ENCODE measurements at regions not wholly inside any gene's neighbourhood (a gene's known extent, or its start where the extent isn't known, plus 50 kb on each side); places are given as distances from the start of the nearest gene placed in this dataset.

DNA sequence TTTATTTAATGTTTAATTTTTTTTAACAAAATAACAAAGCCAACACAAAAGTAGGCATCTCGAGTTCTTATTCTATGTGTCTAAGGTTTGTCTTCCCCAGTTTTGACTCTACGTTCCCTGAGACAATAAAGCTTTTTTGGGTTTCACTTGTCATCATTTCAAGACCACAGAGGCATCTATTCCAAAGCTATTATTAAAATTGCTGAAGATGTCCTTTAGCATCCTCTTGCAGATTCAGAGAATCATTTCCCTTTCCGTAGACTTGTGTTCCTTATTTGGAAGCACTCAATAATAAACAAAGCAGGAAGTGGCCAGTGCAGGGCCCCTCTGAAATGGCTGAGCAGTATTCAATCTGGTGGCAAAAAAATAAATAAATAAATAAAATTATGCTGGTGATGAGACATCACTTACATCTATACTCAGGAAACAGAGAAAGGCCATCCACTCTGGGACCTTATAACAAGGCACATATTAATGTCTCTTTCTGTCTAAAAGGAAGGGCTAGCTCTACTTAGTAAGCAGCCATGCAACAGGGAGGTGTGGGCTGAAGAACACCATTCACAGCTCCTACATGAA lies 362.3 kb downstream of the WDR72 start:
- no peak for DNase-seq

DNA sequence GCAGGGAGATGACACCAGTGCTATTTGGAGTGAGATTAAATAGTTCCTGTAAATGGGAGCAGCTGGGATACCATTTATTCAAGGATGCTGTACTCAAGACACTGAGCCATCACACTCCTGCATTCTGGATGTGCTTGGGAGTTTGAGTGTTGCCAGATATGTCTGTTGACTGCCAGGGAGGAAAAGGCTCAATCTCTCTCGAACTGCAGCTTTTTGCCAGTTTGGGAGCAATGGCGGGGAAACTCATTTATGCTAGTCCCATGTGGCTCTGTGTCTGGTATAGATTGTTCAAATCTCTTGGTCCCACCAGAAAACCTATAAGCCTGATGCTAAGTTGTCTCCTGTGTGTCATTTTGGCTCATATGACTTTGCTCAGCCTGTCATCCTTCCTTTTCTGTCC lies 363.6 kb downstream of the WDR72 start:
- DNase-seq, result no peak

DNA sequence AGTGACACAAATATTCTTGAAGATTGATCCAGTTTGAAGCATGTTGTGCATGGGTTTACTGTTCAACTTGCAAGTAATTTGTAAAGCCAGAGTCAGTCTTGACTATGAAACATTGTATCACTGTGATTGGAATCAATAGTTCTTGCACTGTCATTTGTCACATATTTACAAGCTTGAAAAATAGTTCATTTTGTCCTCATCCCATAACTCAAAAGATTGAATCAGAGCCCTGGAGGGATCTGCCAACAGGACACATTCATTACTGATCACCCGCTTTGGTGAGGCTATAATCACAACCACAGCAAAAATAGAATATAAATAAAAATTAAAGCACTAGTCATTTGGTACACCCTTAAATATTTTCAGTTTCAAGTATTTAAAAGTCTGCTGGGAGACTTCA lies 368.9 kb downstream of the WDR72 start:
- no peak for DNase-seq

DNA sequence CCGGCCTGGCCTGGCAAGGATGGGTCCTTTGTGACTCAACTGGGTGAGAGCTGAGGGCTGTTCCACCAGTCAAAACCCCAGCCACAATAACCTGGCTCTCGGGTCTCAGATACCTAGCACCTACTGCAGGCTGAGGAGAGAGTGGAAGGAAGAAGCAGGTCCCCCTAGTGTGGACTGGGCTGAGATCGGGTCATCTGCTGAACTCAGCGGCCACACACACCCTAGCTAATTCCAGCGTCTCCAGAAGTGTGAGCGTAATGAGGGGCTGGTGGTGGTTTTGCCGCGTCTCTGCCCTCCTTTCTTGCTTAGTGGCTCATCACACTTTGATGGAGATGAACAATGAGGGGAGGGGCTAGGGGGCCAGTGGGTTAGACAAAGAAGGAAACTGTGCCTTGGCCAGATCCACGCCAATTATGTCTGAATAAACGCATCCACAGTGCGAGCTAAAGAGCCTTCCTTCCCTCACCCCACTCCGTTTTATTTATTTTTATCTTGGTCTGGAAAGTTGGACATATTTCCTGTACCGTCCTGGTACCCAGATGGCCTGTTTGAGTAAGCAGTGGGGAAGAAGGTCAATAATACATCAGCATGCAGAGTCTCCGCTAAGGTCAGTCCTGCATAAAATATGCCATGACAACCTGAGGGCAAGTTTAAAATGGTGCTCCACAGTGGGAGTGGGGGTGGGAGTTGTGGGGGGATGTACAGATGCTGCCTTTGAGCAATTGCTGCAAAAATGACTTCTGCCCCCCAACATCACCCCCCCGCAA lies 370.0 kb downstream of the WDR72 start:
- DNase-seq, result no peak

DNA sequence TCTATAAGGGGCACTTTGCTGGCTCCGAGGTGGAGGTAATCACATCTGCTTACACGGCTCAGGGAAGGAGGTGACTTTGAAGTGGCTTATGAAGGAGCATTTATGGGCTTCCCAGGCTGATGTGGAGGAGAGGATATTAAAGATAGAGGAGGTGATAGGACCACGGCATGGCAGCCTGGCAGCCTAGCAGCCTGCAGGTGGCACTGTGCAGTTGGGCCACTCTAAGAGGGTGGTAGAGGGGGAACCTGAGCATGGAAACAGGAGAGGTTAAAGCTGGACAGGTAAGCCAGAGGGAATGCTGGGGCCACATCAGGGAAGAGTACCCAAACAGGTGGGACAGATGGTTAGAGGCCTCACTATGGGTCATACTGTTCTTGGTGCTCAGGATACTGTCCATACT lies 375.0 kb downstream of the WDR72 start:
- DNase-seq, result no peak

DNA sequence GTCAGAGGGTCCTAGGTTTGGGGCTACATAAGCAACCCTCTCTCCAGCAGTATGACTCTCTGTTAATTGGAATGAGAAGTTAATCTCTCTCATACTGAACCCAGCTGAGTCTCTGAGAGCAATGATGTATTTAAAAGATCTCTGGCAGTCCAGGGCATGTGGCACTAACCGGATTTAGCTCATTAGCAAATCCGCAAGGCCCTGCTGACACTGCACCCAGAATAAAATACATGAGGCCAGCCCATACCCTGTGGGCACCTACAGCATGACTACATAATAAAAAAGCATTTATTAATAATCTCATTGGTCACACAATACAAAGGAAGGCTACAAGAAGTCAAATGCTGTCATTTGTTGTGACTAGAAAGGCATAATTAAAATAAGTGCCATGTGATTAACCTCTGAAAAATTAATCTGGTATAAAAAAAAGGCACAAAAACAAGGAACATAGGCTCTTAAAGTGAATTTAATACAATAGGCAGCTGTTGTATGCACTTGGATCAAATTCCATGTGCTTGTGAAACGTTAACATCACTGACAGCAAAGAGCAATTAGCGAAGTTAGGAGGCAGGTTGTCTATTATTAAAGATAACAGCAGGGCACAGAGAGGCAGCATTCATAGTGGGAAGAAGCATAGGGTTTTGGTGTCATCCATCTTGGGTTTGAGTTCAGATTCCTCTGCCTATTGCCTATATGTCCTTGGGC lies 381.2 kb downstream of the WDR72 start:
- DNase-seq, result no peak

DNA sequence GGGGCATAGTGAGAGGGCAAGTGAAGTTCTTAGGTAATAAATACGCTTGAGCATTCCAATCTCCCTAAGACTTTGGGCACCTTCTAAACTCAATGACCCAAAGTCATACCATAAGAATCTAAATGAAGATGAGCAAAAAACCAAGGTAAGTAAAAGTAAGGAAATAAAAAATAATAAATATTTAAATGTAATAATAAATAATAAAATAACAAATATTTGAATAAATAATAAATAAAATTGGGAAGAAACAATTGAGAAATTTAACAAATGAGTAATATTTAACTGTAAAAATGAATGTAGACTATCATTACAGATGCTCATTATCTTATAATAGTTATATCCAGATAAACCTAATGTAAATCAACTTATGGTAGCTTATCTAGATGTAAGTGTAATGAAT lies 391.7 kb downstream of the WDR72 start:
- DNase-seq, result no peak

DNA sequence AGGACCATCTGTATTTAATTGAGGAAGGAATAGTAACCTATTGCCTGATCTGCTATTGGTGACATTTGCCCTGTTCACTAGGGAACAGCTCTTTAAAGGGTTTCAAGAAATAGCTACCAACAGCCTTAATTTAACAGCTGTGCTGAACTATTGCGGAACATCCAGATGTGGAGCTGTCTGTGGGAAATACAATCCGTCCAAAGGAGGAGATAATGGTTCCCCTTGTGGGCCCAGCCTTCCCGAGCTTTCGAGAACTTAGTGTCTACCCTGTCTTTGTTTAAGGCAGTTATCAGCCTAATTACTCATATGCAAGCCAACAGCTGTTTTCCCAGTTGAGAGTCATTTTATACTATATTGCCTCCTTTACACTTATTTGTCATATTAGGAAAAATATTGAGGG lies 398.6 kb downstream of the WDR72 start:
- DNase-seq, result no peak

DNA sequence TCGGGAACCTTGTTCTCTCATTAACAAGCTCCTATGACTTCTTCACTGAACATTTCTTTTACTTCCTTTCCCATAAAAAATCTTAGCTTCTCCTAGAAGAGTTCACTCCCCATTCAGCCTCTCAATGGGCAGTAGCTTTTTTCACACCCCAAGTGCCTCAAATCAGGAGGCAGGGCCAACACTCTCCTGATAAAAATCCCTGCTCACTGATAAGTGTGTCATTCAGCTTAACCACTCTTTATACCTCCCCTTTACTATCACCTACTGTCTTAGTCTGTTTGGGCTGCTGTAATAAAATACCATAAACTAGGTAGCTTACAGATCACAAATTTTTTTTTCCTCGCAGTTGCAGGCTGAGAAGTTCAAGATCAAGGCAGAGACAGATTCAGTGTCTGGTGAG lies 400.4 kb downstream of the WDR72 start:
- no peak for DNase-seq

DNA sequence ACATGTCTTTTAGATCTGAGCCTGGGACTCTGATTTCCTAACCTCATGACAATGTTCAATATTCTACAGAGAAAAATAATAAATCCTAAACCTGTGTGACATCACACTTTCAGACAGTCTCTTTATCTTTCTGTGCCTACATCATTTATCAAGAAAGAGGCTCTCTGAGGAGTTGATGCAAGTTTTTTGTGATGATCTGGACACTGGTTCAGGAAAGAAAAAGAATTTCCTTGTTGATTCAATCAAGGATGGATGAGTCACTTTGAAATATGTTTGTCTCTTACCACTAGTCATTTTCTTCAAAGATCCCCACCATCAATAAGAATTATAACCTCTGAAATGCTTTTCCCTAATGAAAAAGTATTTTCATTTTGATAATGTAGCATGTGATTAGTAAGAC lies 404.6 kb downstream of the WDR72 start:
- no peak for DNase-seq

DNA sequence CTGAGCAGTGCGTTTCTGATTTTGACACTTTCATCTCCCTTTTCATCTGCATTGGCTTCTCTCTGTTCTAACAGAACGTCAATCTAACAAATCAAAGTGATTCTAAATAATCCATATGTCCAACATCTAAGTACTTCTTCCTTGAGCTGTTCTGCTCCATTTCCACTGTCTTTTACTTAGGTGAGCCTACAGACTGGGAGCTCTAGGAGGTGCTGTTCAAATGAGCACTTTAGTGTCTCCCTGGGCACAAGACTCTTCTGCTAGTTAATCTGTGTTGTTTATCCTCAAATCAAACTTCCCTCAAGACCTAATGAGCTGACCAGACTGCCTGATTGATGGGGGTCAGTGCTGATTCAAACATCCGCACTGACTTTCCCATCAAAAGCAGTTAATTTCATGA lies 408.1 kb downstream of the WDR72 start:
- DNase-seq, result no peak

DNA sequence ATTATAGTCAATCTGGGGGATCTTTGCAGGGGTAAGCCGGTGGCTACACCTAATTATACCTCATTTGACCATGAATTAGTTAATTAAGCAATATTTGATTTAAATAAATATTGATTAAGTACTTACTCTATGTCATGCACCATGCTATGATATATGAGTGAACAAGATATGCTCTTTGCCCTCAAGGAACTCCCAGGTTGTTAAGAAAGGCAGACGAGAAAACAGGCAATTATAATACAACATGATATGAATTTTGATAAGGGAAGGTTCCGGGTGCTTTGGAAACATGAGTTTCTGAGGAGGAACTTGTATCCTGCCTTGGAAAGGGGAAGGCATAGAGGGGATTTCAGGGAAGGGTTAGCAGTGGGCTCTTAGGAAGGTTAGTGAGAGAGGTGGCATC lies 412.9 kb downstream of the WDR72 start:
- DNase-seq, result no peak

DNA sequence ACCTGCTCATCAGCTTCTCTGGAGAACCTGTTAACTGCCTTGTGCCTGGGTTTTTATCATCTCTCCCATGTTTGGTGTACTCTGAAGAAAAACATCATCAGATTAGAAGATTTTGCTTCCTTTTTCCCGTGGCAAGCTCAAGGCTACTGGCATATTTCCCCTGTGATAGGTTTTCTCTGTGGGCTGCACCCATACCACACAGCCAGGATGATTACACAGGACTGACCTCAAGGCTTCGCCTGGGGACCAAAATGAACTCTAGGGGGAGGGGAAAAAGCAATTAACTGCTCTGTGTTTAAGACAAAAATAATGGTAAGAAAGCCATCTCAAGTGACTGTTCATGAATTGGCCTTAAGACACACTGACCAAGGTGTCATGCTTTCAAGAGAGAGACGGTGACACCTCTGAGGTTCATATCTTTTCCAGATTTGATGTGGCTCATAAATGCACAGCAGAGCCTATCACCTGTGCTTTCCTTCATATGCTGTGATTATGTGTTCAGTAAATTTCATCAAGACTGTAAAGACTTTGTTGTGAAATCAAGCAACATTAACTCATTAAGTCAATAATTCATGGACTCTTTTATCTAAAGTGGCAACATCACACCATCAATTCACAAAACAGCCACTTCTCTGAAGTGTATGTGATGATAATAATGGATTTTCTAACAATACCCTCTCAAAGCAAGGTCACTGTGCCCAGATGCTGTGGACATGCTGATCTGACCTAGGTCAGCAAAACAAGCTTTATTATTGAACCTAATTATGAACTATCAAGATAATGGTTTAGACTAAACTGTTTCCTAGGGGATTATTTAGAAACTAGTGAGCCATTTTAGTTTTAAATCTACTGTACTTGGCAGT lies 427.9 kb downstream of the WDR72 start:
- DNase-seq, result no peak

DNA sequence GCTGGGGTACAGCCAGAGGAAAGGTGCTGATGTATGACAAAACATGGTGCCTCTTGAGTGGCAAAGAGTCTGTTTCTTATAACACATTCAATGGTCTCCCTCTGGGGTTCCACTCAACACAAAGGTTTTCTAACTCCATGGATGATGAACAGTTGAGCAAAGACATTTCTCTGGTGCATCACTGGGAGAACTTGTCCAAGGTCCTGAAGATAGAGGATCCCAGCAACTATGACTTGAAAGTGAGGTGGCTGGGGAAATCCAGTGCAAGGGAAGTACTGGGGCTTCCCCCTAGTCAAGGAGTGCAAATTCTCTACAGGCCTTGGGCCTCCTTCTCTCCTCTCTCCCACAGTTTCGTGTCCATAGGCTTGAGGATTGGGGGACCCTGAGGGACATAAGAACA lies 431.1 kb downstream of the WDR72 start:
- no peak for DNase-seq

DNA sequence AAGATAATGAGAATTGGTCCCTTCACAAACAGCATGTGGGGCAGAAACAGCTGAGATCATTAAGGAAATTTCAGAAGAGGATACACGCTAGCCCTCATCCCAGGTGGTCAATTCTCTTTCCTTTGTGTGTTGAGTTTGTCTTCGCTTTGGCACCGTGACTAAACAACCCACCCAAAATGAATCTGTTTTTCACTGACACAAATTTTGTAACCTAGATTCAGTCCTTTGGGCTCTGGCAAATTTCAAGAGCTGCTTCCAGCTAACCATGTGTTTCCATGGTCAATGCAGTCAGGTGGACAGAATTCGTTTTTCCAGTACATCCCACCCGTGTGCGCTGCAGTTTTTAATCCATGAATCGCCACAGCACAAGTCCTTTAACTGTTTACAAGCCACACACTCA lies 435.4 kb downstream of the WDR72 start:
- DNase-seq, result no peak

DNA sequence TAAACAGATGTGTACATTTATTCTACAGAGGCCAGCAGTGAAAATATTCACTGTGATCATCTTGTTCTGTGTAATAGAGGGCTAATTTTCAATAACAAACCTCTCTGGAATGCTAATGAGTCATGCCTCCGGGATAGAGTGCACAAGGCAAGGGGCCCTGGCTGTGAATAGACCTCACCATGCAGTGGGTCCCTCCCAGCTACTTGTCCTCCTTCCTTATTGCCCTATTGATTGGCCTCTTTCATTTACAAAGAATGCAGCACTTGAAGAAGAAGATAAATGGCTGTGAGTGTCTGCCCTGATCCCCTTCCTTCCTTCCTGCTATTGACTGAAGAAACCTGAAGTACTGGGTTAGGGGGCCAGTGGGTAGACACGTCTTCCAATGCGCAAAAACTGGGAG lies 436.3 kb downstream of the WDR72 start:
- no peak for DNase-seq

DNA sequence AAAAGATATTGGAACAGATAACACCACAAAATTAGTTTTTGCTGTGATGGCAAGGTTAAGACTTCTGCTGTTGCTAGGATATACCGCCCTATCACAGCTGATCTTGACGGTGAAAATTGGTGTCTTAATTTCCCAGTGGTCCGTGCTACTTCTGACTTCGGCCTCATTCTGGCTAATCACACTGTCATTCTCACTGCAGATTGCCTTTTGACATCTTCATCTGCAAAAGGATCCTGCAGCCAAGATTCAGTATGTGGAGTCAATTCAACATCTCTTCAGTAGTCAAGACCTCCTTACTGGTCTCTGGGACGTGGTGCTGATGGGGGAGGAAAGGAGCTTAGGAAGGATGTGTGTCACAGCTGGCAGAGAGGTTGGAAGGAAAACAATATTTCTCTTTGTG lies 438.6 kb downstream of the WDR72 start:
- no peak for DNase-seq

DNA sequence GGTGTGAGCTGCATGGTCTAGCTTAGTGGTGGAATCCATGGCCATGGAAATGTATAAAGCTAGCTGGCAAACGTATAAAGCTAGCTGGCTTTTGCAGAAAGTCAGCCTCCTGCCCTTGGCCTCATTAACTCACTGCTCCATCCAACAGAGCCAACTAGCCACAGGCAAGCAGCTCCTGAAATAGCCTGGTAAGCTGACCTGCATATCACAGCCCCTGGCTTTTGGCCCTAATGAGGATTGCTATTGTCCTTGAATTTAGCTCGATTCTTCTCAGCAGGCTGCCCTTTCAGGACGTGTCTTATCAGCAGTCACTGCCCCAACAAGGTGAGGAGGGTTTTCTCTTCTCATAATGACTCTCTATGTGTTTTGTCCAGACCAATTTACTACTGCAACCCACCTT lies 446.8 kb downstream of the WDR72 start:
- no peak for DNase-seq

DNA sequence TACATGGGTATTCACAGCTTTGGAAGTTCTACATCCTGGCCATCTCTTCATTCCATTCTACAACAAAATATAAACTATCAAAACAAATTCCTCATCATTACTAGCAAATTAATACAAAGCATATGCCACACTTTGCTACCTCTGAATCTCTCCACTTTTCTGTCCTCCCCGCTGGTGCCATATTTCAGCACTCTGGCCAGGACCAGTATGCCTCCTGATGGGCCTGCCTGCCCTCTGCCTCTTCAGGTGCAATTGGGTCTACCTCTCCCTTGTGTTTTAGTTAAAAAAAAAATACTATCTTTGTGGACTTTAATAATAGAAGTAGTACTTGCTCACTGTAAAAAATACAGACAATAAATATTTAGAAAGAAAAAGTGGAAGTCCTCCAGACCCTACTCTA lies 448.8 kb downstream of the WDR72 start:
- no peak for DNase-seq

DNA sequence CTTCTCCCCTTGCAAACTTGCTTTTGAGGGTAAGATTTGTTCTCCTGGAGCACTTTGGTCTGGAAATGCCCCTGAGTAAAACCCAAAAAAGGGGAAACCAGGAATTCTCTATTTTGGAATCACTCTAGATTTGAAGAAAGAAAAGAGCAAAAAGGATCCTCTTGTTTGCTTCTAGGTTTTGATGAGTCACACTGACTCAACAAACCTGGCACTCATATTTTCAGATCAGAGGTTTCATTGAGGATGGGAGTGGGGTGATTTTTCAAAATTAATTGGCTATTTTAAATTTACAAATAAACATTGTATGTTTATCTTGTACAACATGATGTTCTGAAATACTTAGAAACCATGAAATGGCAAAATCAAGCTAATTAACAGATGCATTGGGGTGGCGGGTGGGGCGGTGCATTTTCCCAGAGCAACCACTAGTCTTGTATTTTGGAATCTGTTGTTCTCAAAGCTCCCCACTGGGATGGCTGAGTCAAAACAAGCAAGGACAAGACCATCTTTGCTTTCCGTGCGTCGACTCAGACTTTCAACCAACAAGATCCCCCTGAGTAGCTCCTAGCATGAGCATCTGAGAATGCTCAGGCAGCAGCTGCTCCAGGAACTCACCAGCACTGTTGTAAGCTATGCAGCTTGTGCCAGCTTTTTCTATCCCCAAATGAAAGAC lies 451.4 kb downstream of the WDR72 start:
- no peak for DNase-seq

DNA sequence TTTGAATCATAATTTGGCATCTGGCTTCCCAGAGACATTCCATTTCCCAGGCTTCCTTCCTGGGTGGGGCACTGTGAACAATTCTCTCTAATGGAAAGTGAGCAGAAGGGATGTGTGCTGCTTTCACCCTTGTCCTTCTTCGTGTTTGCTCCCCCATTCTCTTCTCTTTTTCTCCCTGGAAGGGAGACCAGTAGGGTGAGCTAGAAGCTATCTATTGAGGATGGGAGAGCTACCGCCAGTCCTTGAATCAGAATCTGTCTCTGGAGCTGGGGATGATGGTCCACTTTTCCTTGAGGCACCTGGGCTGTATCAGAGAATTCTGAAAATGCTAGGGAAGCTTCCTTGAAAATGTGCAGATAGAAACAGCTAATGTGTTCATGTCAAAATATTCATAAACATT lies 453.9 kb downstream of the WDR72 start:
- no peak for DNase-seq

DNA sequence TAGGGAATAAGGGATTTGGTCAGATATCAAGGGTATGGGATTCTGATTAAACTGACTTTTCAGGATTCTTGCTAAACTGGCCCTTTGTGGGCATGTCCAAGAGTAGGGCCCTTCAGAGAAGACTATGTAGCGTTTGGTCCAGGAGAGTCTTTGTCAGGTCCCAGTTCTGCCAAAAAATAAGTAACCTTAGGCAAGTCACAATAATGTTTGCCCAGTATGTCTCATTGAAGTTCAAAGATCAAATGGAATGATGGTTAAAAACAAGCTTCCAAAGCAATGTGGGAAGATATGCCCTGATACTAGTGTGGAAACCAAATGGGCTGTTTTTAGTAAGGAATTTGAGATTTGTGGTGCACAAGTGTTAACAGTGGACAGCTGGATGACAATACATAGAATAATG lies 454.4 kb downstream of the WDR72 start:
- no peak for DNase-seq

DNA sequence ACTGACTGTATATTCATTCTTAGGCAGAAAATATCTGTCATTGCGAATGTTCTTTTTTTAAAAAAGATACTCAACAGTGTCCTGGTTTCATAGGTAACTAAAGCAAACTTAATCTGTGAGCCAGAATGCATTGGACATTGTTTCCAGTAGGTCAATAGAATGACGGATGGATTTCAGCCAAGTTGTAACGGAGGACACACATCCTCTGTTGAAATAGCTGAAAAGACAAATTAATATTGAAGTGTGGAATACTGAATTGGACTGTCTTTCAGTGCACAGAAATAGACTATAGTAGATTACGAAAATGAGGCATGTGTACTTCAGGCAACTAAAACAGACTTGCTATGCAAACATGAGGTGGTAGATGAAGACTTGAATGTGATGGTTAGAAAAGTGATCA lies 461.6 kb downstream of the WDR72 start:
- no peak for DNase-seq

All from stimulated activated CD4-positive, alpha-beta T cell treated with anti-CD3 and anti-CD28 coated beads, Interleukin-1b, Interleukin-23, amount 100 ng/mL, for 48 hours (primary cell).